Ishikawa (cell line): ENCODE measurements at regions not wholly inside any gene's neighbourhood (a gene's known extent, or its start where the extent isn't known, plus 50 kb on each side); places are given as distances from the start of the nearest gene placed in this dataset.

Experiments
- CEBPB ChIP-seq: IDR thresholded peaks from 2 replicates; pipeline ENCODE4 v1.6.1; 2012
- EGR1 ChIP-seq: IDR thresholded peaks from 2 replicates; pipeline ENCODE4 v1.6.1; 2012
- EP300 ChIP-seq: IDR thresholded peaks from 2 replicates; pipeline ENCODE4 v1.6.1; 2012; ENCODE audit warnings: borderline replicate concordance
- RAD21 ChIP-seq: IDR thresholded peaks from 2 replicates; pipeline ENCODE4 v1.6.1; 2012; ENCODE audit warnings: low read depth
- TAF1 ChIP-seq: IDR thresholded peaks from 2 replicates; pipeline ENCODE4 v1.6.1; 2012; ENCODE audit warnings: low read depth, mild to moderate bottlenecking
- TEAD4 ChIP-seq: IDR thresholded peaks from 2 replicates; pipeline ENCODE4 v1.6.1; 2012
- ZBTB7A ChIP-seq: IDR thresholded peaks from 2 replicates; pipeline ENCODE4 v1.6.1; 2012; ENCODE audit warnings: low read depth
- TF ChIP-seq, protein P1 (sequence below): IDR thresholded peaks from 2 replicates; pipeline ENCODE4 v1.6.1; 2012
- TF ChIP-seq, protein P2 (sequence below): IDR thresholded peaks from 2 replicates; pipeline ENCODE4 v1.6.1; 2012; ENCODE audit warnings: low read depth, mild to moderate bottlenecking

DNA sequence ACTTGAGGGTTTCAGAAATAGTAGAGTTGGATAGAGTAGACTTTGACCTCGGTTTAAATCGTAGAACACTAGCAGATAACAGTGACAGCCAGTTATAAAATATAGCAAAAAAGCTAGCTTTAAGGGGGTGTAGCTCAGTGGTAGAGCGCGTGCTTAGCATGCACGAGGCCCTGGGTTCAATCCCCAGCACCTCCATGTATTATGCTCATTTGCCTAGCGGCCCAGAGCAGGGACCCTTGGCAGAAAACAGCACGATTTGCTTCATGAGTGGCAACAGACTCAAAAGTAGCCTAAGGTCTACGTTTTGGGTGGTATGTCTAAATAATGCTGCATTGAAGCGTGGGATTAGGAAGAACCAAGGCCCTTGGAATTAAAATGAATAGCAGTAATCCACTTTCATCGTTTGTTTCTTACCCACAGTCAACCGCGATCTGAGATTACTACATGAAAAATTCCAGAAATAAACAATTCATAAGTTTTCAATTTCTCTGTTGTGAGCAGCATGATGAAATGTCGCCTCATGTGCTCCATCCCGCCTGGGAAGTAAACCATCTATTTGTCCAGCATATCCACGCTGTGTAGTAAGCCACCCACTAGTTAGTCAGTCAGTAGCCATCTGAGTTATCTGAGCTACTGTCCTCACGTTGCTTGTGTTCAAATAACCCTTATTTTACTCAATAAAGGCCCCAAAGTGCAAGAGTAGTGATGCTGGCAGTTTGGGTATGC, 184.9 kb downstream of the GPX5 start:
- no peak for TF ChIP-seq CEBPB
- TF ChIP-seq EGR1: no peak
- no peak for TF ChIP-seq EP300
- TF ChIP-seq, protein P1, sequence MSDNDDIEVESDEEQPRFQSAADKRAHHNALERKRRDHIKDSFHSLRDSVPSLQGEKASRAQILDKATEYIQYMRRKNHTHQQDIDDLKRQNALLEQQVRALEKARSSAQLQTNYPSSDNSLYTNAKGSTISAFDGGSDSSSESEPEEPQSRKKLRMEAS: no peak
- TF ChIP-seq TEAD4: no peak
- TF ChIP-seq TAF1: no peak
- no peak for TF ChIP-seq ZBTB7A
- no peak for TF ChIP-seq RAD21
- TF ChIP-seq, protein P2, sequence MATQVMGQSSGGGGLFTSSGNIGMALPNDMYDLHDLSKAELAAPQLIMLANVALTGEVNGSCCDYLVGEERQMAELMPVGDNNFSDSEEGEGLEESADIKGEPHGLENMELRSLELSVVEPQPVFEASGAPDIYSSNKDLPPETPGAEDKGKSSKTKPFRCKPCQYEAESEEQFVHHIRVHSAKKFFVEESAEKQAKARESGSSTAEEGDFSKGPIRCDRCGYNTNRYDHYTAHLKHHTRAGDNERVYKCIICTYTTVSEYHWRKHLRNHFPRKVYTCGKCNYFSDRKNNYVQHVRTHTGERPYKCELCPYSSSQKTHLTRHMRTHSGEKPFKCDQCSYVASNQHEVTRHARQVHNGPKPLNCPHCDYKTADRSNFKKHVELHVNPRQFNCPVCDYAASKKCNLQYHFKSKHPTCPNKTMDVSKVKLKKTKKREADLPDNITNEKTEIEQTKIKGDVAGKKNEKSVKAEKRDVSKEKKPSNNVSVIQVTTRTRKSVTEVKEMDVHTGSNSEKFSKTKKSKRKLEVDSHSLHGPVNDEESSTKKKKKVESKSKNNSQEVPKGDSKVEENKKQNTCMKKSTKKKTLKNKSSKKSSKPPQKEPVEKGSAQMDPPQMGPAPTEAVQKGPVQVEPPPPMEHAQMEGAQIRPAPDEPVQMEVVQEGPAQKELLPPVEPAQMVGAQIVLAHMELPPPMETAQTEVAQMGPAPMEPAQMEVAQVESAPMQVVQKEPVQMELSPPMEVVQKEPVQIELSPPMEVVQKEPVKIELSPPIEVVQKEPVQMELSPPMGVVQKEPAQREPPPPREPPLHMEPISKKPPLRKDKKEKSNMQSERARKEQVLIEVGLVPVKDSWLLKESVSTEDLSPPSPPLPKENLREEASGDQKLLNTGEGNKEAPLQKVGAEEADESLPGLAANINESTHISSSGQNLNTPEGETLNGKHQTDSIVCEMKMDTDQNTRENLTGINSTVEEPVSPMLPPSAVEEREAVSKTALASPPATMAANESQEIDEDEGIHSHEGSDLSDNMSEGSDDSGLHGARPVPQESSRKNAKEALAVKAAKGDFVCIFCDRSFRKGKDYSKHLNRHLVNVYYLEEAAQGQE: no peak
